IMR-90 (cell line): ENCODE measurements at regions not wholly inside any gene's neighbourhood (a gene's known extent, or its start where the extent isn't known, plus 50 kb on each side); places are given as distances from the start of the nearest gene placed in this dataset.

Experiments used
- ATAC-seq: fragments of 200-7000 bp; cut with Tn5 transposase; 2 replicates; pipeline ENCODE4 v1.9.1; 2020; ENCODE audit warnings: low read depth, mild to moderate bottlenecking, moderate library complexity
- BruUV-seq: library from RNA; stranded (reverse); fragments of 400-500 nt; replicated peaks from 2 replicates; lab custom pipeline; 2021; lab: Mats Ljungman, UMichigan
- CTCF ChIA-PET: fragments of 300-600 bp; formaldehyde crosslinking; extraction: SDS; loops from one replicate; lab custom pipeline; 2021; ENCODE audit warnings: antibody characterized with exemption; lab: Yijun Ruan, JAX
- POLR2A ChIA-PET: fragments of 300-600 bp; sonication (Branson Sonifier 250); formaldehyde crosslinking; loops from one replicate; lab custom pipeline; 2022; ENCODE audit warnings: antibody characterized with exemption; ENCODE audit not compliant: unreplicated experiment; lab: Charles Lee
- DNase-seq: peaks from one replicate; pipeline ENCODE4 v3.0.0; 2013
- H2AFZ ChIP-seq: replicated peaks from 2 replicates; pipeline ENCODE3; 2013; ENCODE audit warnings: low read length, mild to moderate bottlenecking; ENCODE audit not compliant: poor library complexity
- H2AK5ac ChIP-seq: 2 replicates; pipeline ENCODE4 v1.6.1; 2013; ENCODE audit warnings: low read depth, low read length, inconsistent platforms
- H2AK9ac ChIP-seq: replicated peaks from 2 replicates; pipeline ENCODE3; 2013; ENCODE audit warnings: mild to moderate bottlenecking, low read depth, low read length, moderate library complexity; ENCODE audit not compliant: poor library complexity
- H2BK120ac ChIP-seq: 2 replicates; pipeline ENCODE4 v1.6.1; 2013; ENCODE audit warnings: low read depth, low read length, inconsistent platforms
- H2BK15ac ChIP-seq: 3 replicates; pipeline ENCODE4 v1.6.1; 2013; ENCODE audit warnings: low read depth, low read length, inconsistent platforms
- H2BK20ac ChIP-seq: 2 replicates; pipeline ENCODE4 v1.6.1; 2013; ENCODE audit warnings: low read depth, mild to moderate bottlenecking, inconsistent platforms, low read length, moderate library complexity
- H2BK5ac ChIP-seq: 2 replicates; pipeline ENCODE4 v1.6.1; 2013; ENCODE audit warnings: mild to moderate bottlenecking, low read depth, low read length, inconsistent platforms; ENCODE audit not compliant: poor library complexity, severe bottlenecking
- H3K14ac ChIP-seq: replicated peaks from 2 replicates; pipeline ENCODE4 v1.6.1; 2013; ENCODE audit warnings: low read depth, low read length, inconsistent platforms
- H3K18ac ChIP-seq: 2 replicates; pipeline ENCODE4 v1.6.1; 2013; ENCODE audit warnings: low read depth, low read length, control low read depth
- H3K23ac ChIP-seq: 2 replicates; pipeline ENCODE4 v1.6.1; 2013; ENCODE audit warnings: low read depth, low read length, inconsistent platforms
- H3K27ac ChIP-seq: 2 replicates; pipeline ENCODE4 v1.5.1; 2013; ENCODE audit warnings: mild to moderate bottlenecking, control low read depth, low read length; ENCODE audit not compliant: insufficient read depth
- H3K27me3 ChIP-seq: 2 replicates; pipeline ENCODE4 v1.6.1; 2013; ENCODE audit warnings: low read length; ENCODE audit not compliant: control insufficient read depth, insufficient read depth
- H3K36me3 ChIP-seq: 2 replicates; pipeline ENCODE4 v1.6.1; 2013; ENCODE audit warnings: low read length, mixed read lengths; ENCODE audit not compliant: control insufficient read depth, insufficient read depth
- H3K4ac ChIP-seq: 2 replicates; pipeline ENCODE4 v1.6.1; 2013; ENCODE audit warnings: low read depth, low read length, inconsistent platforms
- H3K4me1 ChIP-seq: 2 replicates; pipeline ENCODE4 v1.6.1; 2013; ENCODE audit warnings: low read length, mixed read lengths; ENCODE audit not compliant: control insufficient read depth, insufficient read depth
- H3K4me2 ChIP-seq: 2 replicates; pipeline ENCODE4 v1.6.1; 2013; ENCODE audit warnings: low read depth, mild to moderate bottlenecking, control low read depth, low read length, moderate library complexity
- H3K4me3 ChIP-seq: 2 replicates; pipeline ENCODE4 v1.5.1; 2013; ENCODE audit warnings: low read depth, mild to moderate bottlenecking, control low read depth, low read length, moderate library complexity; ENCODE audit not compliant: insufficient read depth
- H3K56ac ChIP-seq: 2 replicates; pipeline ENCODE4 v1.6.1; 2013; ENCODE audit warnings: low read length, inconsistent platforms; ENCODE audit not compliant: insufficient read depth; ENCODE audit errors: extremely low read depth
- H3K79me1 ChIP-seq, 2 experiments: 2 replicates each; pipeline ENCODE4 v1.6.1; 2013; ENCODE audit warnings: low read length in 2 of 2, inconsistent platforms in 1 of 2, low read depth in 1 of 2
- H3K9ac ChIP-seq: 2 replicates; pipeline ENCODE4 v1.6.1; 2013; ENCODE audit warnings: low read depth, low read length, control low read depth
- H3K9me1 ChIP-seq: 2 replicates; pipeline ENCODE4 v1.6.1; 2013; ENCODE audit warnings: low read length, inconsistent platforms; ENCODE audit not compliant: insufficient read depth
- H3K9me3 ChIP-seq: 2 replicates; pipeline ENCODE4 v1.6.1; 2013; ENCODE audit warnings: low read length; ENCODE audit not compliant: control insufficient read depth, insufficient read depth
- H4K20me1 ChIP-seq: 2 replicates; pipeline ENCODE4 v1.6.1; 2013; ENCODE audit warnings: low read length, inconsistent platforms; ENCODE audit not compliant: insufficient read depth
- H4K5ac ChIP-seq: 2 replicates; pipeline ENCODE4 v1.6.1; 2013; ENCODE audit warnings: mild to moderate bottlenecking, low read depth, low read length, control low read depth
- H4K8ac ChIP-seq, 2 experiments: 2 replicates each; pipeline ENCODE4 v1.6.1; 2013; ENCODE audit warnings: low read depth in 2 of 2, low read length in 2 of 2, control low read depth in 1 of 2, inconsistent platforms in 1 of 2
- H4K91ac ChIP-seq: 2 replicates; pipeline ENCODE4 v1.6.1; 2013; ENCODE audit warnings: low read depth, low read length, inconsistent platforms; ENCODE audit not compliant: insufficient read depth
- BHLHE40 ChIP-seq: fragments of 150-350 bp; IDR thresholded peaks from 2 replicates; pipeline ENCODE4 v1.6.1; 2016; ENCODE audit warnings: mild to moderate bottlenecking, low read depth, low read length
- CEBPB ChIP-seq: IDR thresholded peaks from 2 replicates; pipeline ENCODE4 v1.6.1; 2012; ENCODE audit warnings: low read depth, low read length, improper control_type of control experiment
- CHD1 ChIP-seq: IDR thresholded peaks from 2 replicates; pipeline ENCODE4 v1.6.1; 2012; ENCODE audit warnings: low read depth, low read length, improper control_type of control experiment
- FOS ChIP-seq: fragments of 150-350 bp; IDR thresholded peaks from 2 replicates; pipeline ENCODE4 v1.6.1; 2016; ENCODE audit warnings: low read depth, low read length
- MAZ ChIP-seq: IDR thresholded peaks from 2 replicates; pipeline ENCODE4 v1.6.1; 2012; ENCODE audit warnings: low read depth, mild to moderate bottlenecking, low read length, improper control_type of control experiment, moderate library complexity, borderline replicate concordance
- MXI1 ChIP-seq: IDR thresholded peaks from 2 replicates; pipeline ENCODE4 v1.6.1; 2012; ENCODE audit warnings: low read depth, mild to moderate bottlenecking, low read length, moderate library complexity, borderline replicate concordance
- POLR2A ChIP-seq: IDR thresholded peaks from 2 replicates; pipeline ENCODE4 v1.6.1; 2012; ENCODE audit warnings: mild to moderate bottlenecking, low read depth, low read length
- RAD21 ChIP-seq: IDR thresholded peaks from 2 replicates; pipeline ENCODE4 v1.6.1; 2012; ENCODE audit warnings: low read length, improper control_type of control experiment
- RFX5 ChIP-seq: IDR thresholded peaks from 2 replicates; pipeline ENCODE4 v1.8.0; 2012; ENCODE audit warnings: low read depth, mild to moderate bottlenecking, low read length, moderate library complexity
- SMC3 ChIP-seq: fragments of 150-350 bp; IDR thresholded peaks from 2 replicates; pipeline ENCODE4 v1.6.1; 2016; ENCODE audit warnings: low read depth, mild to moderate bottlenecking, antibody characterized with exemption, low read length, moderate library complexity
- WGBS, 2 experiments: methylation state at CpG; one replicate each; pipeline versions ENCODE4 v1.1.5 to v1.1.7; 2013; ENCODE audit warnings: missing lambda C conversion rate in 2 of 2; ENCODE audit not compliant: insufficient read length in 1 of 2; ENCODE audit errors: extremely low coverage in 2 of 2; 5-methylcytosine and 5-hydroxymethylcytosine counted together
- dilution Hi-C: fragments of 300-500 bp; cut with HindIII; formaldehyde crosslinking; loops from one replicate; pipeline ENCODE4 v1.14.3; 2018; ENCODE audit warnings: low sequenced_read_pairs; ENCODE audit not compliant: unreplicated experiment
- in situ Hi-C: fragments of 300-500 bp; cut with MboI; formaldehyde crosslinking; loops from 3 replicates; pipeline ENCODE4 v1.14.3; 2019; ENCODE audit warnings: low sequenced_read_pairs, inconsistent platforms, mixed read lengths
- intact Hi-C: fragments of 100-400 bp; cut with micrococcal nuclease; formaldehyde crosslinking; loops from 2 replicates; pipeline ENCODE4 v1.10.0; 2022
- TF ChIP-seq, protein P1 (sequence below): conservative IDR thresholded peaks from 2 replicates; pipeline ENCODE4 v1.5.1; 2012; ENCODE audit warnings: mild to moderate bottlenecking, low read depth, low read length, improper control_type of control experiment
- TF ChIP-seq, protein P2 (sequence below): fragments of 150-350 bp; IDR thresholded peaks from 2 replicates; pipeline ENCODE4 v1.6.1; 2016; ENCODE audit warnings: low read depth, mild to moderate bottlenecking, low read length, moderate library complexity, borderline replicate concordance
- TF ChIP-seq, protein P3 (sequence below): fragments of 150-350 bp; IDR thresholded peaks from 2 replicates; pipeline ENCODE4 v1.6.1; 2017; ENCODE audit warnings: mild to moderate bottlenecking, antibody characterized with exemption, low read length, low read depth

DNA sequence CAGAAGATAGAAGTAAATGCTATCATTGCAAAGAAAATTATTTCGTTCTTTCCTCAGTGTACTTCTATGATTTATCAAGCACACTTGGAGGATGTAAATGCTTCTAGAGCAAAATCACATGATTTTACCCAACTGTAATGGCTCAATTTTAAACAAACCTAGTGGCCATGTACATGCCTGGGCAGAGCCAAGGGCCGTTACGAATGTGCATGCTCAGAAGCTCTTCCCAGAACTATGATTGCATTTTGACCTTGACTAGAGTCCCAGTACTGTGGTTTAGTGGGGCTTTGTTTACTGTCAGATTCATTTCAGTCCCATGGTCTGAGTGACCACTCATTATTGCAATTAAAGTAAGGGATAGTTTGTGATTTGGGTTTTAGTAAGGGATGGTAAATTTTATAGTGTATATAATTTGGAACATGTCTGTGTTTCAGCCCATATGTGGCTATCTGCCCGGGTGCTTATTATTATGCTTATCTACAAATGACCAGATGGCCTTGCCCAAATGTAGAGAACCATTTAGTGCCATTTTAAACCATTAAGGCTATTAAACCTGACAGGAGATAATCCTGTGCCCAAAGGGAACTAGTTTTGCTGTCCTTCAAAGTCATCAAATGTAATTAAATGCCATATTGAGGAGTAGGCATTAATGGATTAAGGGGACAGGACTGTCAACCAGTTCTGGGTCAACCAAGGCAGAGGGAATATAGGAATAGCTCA lies 239.1 kb downstream of the ICOS start:
- in situ Hi-C loops (no loop called here), dilution Hi-C loops (no loop called here), intact Hi-C loops (no loop called here)
- DNase-seq = no peak
- Histone ChIP-seq H4K20me1 (no peaks in the 10 kb centered on the region), H4K8ac (no peak overlapping the region), H2AK9ac (no peak overlapping the region), H3K14ac (no peak overlapping the region), H3K4me1 (no peaks in the 10 kb centered on the region), H4K91ac (no peak overlapping the region), H3K27me3 (peaks cover 16% of the 10 kb centered on the region), H3K79me1 (no peaks in the 10 kb centered on the region), H3K9me3 (no peaks in the 10 kb centered on the region), H3K27ac (no peak overlapping the region), H3K4me3 (no peak overlapping the region), H4K5ac (no peak overlapping the region), H2BK5ac (no peak overlapping the region), H2BK15ac (no peak overlapping the region), H3K23ac (no peak overlapping the region), H3K9me1 (no peaks in the 10 kb centered on the region), H2AFZ (no peak overlapping the region), H2AK5ac (no peak overlapping the region), H3K4me2 (no peak overlapping the region), H3K18ac (no peak overlapping the region), H2BK20ac (no peak overlapping the region), H3K9ac (no peak overlapping the region), H3K4ac (no peak overlapping the region), H3K36me3 (no peaks in the 10 kb centered on the region), H2BK120ac (no peak overlapping the region), H3K56ac (no peak overlapping the region)
- POLR2A ChIA-PET = no interaction called here
- no CpG with 5 or more reads among the region's 4 CpGs for WGBS, 2 experiments
- no peak for ATAC-seq
- CTCF ChIA-PET = no interaction called here
- BruUV-seq = no TSS peak
- TF ChIP-seq CHD1 (no peak), FOS (no peak), RAD21 (no peak), SMC3 (no peak), RFX5 (no peak), POLR2A (no peak), MXI1 (no peak), MAZ (no peak), CEBPB (no peak), BHLHE40 (no peak)
- TF ChIP-seq, protein P1, sequence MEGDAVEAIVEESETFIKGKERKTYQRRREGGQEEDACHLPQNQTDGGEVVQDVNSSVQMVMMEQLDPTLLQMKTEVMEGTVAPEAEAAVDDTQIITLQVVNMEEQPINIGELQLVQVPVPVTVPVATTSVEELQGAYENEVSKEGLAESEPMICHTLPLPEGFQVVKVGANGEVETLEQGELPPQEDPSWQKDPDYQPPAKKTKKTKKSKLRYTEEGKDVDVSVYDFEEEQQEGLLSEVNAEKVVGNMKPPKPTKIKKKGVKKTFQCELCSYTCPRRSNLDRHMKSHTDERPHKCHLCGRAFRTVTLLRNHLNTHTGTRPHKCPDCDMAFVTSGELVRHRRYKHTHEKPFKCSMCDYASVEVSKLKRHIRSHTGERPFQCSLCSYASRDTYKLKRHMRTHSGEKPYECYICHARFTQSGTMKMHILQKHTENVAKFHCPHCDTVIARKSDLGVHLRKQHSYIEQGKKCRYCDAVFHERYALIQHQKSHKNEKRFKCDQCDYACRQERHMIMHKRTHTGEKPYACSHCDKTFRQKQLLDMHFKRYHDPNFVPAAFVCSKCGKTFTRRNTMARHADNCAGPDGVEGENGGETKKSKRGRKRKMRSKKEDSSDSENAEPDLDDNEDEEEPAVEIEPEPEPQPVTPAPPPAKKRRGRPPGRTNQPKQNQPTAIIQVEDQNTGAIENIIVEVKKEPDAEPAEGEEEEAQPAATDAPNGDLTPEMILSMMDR = no peak
- TF ChIP-seq, protein P2, sequence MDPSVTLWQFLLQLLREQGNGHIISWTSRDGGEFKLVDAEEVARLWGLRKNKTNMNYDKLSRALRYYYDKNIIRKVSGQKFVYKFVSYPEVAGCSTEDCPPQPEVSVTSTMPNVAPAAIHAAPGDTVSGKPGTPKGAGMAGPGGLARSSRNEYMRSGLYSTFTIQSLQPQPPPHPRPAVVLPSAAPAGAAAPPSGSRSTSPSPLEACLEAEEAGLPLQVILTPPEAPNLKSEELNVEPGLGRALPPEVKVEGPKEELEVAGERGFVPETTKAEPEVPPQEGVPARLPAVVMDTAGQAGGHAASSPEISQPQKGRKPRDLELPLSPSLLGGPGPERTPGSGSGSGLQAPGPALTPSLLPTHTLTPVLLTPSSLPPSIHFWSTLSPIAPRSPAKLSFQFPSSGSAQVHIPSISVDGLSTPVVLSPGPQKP = no peak
- TF ChIP-seq, protein P3, sequence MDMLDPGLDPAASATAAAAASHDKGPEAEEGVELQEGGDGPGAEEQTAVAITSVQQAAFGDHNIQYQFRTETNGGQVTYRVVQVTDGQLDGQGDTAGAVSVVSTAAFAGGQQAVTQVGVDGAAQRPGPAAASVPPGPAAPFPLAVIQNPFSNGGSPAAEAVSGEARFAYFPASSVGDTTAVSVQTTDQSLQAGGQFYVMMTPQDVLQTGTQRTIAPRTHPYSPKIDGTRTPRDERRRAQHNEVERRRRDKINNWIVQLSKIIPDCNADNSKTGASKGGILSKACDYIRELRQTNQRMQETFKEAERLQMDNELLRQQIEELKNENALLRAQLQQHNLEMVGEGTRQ = no peak
